Raji (cell line): ENCODE measurements at regions not wholly inside any gene's neighbourhood (a gene's known extent, or its start where the extent isn't known, plus 50 kb on each side); places are given as distances from the start of the nearest gene placed in this dataset.

Experiments
- POLR2A ChIP-seq: IDR thresholded peaks from 2 replicates; pipeline ENCODE4 v1.6.1; 2011; ENCODE audit warnings: low read depth, low read length, control low read depth; ENCODE audit not compliant: insufficient read depth

DNA sequence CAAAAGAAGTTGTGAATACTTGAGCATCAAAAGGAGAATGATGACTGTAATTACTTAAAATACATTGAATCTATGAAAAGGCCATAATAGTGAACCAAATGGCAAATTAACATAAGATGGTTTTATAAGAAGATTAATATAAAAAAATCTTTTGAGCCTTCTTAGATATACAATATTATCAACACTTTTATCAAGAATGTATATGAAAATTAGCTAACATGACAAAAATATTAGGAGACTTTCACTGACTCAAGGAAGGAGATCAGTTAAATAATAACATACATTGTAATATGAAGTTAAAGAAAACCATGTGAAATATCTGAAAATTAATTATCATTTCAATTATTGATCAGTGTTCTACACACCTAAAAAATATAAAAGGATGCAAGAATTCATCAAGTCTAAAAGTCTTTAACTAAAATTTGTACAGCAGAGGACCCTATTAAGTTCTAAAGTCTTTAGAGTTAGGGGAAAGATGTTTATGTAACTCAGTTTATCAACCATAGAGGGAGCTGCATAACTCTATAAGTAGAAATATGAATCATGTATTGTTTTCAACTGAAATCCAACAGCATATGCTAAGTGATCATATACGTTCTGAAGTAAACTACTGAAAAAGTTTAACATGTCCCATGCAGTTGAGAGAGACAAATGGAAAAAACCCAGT, 756.1 kb upstream of the MIR17HG start:
- TF ChIP-seq POLR2A: no peak

DNA sequence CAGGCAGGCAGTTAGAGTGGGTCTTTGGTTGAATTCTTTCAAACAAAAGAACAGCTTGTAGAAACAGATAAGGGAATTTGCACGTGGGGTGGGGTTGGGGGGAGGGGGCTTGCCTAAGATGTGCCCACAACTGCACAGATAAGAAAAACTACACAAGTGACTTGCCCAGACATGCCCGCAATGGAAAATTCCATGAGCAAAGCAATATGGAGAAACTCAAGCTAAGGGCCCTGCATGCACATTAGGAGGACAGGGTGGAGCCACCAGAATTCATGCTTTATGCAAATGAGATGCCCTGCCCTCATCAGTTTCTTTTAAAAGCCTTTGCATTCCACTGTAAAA, 755.6 kb upstream of the MIR17HG start:
- no peak for TF ChIP-seq POLR2A

DNA sequence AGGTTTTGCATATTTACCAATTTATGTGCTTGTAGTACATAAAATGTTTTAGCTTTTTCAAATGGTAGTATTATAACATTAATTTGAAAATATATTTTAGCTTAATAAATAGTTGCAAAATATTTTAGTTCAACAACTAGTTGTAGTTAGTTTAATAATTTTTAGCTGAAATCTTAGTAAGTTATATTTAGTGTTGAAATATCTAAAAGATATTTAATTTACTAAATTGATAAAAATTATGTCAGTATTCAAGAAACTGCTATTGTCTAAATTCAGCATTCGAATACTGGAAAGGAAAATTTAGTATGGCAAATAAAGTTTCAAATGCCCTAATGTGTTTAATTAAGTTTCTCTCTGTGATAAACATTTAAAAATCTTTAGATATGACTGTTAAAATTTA, 754.5 kb upstream of the MIR17HG start:
- TF ChIP-seq POLR2A: no peak

DNA sequence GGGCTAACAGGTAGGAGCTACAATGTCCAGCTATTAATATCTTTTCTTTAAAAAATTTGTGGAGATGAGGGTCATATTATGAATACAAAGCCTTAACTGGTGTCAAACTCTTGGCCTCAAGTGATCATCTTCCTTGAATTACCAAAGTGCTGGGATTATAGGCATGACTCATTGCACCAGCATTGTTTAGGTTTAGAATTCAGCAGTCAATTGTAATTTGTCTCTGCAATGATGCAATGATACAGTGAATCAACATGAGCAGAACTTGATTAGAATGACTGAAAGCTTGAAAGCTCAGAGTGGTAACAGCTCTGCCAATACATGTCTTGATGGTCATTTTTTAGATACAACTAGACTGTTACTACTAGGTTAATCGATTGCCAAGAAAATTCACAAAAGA, 752.8 kb upstream of the MIR17HG start:
- no peak for TF ChIP-seq POLR2A

DNA sequence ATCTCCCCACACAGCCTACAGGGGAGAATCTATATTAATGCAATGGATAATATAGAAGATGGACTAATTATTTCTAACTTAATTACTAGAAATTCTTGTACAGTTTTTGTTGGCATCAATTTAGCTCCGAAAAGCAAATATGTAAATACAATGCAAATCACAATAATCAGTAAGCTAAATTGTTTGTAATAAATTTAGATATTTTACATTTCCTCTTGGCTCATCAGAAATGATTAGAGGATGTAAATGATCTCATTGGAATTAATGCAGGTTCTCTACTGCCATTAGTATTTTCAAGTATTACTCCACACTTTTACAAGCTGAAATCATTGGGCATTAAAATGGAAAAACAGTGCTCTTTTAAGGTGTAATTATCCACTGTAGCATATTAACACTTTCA, 741.8 kb upstream of the MIR17HG start:
- TF ChIP-seq POLR2A: no peak

DNA sequence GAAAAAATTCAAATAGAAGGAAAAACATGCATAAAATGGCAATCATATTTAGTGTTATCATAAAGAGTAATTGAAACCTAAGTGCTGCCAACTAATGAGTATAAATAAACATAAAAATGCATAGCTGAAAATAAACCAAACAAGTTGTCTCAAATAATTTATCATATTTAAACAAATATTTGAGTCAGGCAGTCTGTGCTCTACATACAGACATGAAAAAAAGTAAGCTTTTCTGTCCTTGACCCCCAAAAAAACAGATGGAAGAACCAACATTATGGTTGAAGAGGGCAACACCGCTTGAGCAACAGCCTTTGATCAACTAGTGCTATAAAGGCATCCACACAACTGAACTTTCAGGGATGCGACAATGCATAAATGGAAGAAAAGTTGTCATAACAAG, 735.1 kb upstream of the MIR17HG start:
- TF ChIP-seq POLR2A: no peak

DNA sequence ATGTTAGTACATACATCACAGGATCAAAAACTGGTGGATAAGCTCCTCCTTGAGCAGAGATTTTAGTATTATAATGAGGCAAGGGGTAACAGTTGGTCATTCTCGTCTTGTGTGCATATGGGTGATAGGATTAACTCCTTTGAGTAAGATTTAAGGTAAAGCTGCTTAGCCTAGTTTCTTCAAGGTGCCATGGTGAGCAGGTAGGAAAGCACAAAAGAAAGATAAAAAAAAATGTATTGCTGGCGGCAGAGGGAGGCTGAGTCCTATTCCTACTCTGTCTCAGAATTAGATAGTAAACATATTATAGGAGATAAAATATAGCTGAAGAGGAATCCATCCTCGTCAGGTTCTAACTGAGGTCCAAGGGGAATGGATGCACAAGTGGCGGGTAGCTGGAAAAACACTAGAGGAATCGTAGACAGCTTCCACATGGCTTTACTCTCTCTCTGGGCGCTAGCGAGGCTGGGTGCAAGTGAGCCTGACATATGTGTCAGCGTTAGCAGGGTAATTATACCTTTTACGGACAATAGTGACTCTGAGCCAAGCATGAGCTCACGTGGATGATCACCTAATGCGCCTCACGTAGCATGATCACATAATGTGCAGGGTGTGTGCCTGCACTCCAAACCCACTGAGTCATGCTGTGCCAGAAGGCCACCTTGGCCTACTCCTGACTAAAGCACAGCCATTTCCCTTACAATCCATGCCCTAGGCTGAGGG, 734.3 kb upstream of the MIR17HG start:
- no peak for TF ChIP-seq POLR2A

DNA sequence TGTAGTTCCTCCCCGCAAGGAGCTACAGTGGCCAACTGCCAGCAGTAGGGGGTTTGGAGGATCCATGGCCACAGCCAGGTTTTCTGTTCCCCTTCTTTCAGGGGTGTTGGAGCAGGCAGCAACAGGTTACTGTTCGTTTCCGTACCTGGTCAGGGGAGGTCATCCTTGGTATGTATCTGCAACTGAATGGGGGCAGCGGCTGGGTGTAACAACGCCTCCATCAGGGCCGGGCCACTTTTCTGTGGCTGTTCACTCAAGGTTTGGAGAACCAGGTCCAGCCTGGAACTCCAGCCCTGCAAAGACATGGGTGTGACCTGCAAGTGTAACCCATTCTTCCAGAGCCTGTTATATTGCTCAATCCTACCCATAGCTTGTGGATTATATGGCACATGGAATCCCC, 732.3 kb upstream of the MIR17HG start:
- TF ChIP-seq POLR2A: no peak

DNA sequence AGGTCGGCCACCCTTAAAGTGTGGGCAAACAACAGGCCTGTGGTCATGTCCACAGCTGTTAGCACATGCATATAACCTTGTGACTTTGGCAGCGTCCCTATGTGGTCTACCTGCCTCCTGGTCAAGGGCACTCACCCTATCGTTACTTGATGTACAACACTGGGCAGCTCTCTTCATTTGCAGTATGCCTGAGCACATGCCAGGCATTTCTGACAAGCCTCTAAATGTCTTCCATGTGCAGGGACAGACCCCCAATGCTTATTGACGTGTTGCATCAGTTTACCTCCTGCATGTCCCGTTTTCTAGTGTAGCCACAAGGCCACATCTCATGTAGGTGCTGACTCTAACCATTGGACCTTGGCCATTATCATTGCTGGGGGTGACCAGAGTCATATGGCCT, 731.7 kb upstream of the MIR17HG start:
- no peak for TF ChIP-seq POLR2A

DNA sequence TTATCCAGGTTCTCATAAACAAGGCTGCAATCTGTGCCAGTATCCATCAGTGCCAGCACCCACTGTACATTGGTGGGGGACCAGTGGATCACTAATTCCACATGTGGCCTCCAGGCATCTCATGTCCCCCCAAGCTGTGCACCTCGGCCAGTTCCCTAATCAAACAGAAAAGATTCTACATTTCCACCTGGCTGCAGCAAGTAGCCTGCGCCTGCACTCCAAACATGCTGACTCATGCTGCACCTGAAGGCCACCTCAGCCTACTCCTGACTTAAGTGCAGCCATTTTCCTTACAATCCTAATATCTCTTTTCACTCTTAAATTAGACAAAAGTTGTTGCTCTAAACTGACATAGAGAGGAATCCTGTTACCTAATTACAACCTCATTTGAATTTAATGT, 729.4 kb upstream of the MIR17HG start:
- no peak for TF ChIP-seq POLR2A

DNA sequence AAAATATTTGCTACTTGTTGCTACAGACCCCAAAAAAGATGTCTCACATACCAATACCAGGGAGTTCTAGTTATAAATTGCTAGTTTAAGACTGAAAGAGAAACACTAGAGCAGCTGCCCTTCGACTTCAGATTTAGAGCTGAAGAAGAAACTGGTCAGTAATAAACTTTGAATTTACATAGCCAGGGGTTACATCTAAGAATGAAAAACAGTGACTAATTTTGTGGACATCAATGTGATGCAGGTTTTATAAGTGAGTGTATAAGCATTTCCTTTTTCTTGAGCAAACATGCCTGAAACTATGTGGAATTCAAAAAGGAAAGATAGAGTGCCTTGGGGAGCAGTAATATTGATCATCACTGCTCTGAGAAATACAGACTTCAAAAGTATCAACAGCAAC, 724.9 kb upstream of the MIR17HG start:
- TF ChIP-seq POLR2A: no peak

DNA sequence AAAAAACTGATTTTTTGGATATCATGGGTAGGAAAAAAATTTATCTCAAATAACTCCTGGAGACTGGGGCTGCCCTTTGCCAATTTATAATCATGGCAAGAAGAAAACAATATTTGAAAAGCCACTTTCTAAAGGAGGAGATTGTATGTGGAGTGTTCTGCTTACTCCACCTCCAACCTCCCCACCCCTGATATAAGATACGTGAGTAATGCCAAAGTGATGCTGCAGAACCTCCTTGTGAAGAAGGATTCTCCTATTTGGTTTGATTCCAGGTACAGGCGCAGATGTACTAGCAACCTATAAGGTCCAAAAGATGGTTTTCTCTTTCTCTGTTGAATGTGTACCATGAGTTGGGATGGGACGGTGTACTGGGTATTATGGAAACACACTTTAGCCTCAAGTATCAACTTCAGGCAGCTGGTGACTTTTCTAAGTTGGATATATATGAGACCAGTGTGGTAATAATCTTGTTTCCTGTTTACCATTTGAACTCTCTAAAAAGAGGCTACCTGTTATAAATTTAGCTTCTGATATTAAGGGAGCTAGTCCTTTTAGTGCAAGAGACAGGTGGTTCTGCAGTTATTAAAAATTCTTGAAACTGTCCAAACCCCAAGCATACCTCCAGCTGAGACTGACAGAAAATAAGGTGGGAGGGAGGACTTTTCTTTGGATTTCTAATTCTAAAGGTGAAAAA, 724.0 kb upstream of the MIR17HG start:
- no peak for TF ChIP-seq POLR2A

DNA sequence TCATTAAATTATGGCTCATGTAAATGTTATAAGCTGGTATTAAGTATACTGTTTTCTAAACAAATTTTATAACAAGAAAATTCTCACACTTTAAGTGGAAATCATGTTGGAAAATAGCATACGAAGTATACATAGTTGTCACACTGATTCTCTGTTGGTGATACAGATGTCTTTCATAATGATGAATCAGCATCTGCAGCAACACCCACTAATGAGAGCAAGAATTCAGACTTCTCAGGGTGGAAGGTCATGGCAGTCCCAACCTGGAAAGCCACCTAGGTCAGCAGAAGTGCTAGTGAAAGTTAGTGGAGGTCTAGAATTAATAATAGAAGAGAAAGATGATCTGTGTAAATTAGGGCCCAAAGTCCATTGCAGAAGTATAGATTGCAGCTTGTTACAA, 719.7 kb upstream of the MIR17HG start:
- no peak for TF ChIP-seq POLR2A

DNA sequence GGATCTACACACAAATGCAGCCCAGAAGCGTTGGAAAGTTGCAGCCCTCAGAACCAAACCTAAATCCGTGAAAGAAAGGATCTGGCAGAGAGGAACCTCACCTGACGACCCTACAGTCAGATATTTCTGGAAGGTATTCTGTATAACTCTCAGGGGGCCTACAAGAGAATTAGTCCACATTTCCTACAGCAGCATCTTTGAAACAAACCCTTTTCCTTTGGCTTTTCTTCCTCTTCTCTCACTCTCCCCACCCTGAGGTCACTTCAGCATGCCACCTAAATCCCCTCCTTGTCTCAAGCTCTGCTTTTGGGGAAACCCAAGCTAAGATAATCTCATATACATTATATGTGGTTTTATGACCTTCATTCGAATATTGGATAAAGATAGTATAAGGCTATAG, 719.0 kb upstream of the MIR17HG start:
- no peak for TF ChIP-seq POLR2A

DNA sequence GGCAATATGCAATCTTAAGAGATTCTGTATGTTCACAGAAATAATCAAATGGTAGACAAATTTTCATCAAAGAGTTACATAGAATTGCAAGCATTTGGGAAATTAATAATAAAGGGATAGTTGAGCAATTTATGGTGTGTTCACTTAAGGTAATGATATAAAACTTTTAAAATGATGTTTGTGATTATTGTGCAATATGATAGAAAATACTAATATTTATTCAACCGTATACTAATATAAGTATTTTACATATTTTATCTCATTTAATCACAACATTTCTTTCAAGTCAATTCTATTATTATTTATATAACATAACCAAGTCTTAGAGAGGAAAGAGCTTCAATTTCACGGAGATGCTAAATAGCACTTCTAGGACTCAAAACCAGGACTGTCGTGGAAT, 716.8 kb upstream of the MIR17HG start:
- no peak for TF ChIP-seq POLR2A

DNA sequence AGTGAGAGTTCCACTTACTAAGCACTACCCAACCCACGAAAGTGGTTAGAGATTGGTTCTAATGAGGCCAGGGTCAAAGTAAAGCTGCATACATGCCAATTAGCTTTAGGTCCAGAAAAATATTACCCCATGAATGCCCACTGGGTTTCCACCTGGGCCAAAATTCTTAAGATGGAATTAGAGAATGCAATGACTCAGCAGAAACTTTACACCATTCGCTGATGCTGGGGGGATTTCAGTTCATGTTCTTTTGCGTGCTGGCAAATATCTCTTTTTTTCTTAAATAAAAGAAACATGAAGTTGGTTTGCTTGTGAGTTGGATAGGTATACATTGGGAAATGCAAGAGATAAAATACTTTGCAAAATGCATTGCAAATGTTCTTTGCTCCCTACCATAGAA, 715.3 kb upstream of the MIR17HG start:
- TF ChIP-seq POLR2A: no peak

DNA sequence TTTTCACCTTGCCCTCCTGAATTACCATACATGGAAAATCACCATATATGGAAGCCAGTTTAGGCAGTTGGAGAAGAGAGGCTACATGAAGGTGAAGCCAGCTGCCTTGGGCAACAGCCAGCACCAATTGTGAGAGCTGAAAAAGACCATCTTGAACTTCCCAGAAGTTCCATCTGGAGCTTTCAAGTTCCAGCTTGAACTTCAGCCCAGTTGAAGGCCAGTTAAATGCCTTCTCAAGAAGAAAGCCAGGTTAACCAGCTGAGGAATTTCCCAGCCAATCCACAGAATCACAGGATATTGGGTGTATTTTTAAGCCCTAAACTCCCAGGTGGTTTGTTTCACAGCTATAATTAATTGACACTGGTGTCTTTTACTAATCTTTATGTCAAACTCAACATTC, 713.6 kb upstream of the MIR17HG start:
- TF ChIP-seq POLR2A: no peak

DNA sequence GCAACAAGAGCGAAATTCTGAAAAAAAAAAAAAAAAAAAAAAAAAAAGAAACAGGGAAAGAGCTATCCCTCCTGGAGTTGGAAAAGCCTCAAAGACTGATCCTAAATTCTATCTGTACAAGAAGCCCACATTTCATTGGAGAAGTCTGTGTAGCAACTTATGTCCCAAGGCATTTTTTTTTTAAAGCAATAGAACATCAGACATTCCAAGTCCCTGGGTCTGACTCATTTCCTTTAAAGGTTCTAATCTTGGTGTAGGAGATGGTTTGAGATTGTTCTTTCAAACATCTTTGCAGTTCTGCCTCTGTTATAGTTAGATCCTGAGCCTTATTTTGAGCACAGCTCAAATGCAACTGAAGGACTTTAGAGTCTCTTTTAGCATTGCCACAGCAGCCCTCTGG, 706.5 kb upstream of the MIR17HG start:
- TF ChIP-seq POLR2A: no peak
